AG10803 (cell line): ENCODE measurements at regions not wholly inside any gene's neighbourhood (a gene's known extent, or its start where the extent isn't known, plus 50 kb on each side); places are given as distances from the start of the nearest gene placed in this dataset.

Experiments used
- DNase-seq: peaks from one replicate; pipeline ENCODE4 v3.0.0; 2010; ENCODE audit warnings: low read depth
- H3K4me3 ChIP-seq: 2 replicates; pipeline ENCODE4 v1.5.1; 2011; ENCODE audit warnings: mild to moderate bottlenecking, low read length, control low read depth
- TF ChIP-seq, protein P1 (sequence below): conservative IDR thresholded peaks from 2 replicates; pipeline ENCODE4 v1.5.1; 2011; ENCODE audit warnings: mild to moderate bottlenecking, low read length, control low read depth, inconsistent platforms

DNA sequence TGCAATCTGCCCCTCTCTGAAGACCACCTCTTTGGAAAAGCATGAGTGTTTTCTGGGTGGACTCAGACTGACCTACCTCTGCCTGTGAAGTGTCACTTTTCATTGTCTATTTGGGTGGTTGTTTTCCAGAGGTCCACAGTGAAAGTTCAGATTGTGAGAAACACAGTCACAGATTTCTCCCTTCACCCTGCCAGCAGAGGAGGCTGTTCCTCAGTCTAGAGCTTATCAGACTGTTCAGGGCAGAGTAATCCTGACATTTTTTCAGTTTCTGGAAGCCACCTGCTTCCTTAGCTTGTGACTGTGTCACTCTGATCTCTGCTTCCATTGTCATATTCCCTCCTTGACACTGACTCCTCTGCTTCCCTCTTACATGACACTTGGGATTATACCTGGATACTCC, 55.4 kb upstream of the RMP24 start:
- DNase-seq = no peak
- no peak overlapping the region for H3K4me3 ChIP-seq
- TF ChIP-seq, protein P1, sequence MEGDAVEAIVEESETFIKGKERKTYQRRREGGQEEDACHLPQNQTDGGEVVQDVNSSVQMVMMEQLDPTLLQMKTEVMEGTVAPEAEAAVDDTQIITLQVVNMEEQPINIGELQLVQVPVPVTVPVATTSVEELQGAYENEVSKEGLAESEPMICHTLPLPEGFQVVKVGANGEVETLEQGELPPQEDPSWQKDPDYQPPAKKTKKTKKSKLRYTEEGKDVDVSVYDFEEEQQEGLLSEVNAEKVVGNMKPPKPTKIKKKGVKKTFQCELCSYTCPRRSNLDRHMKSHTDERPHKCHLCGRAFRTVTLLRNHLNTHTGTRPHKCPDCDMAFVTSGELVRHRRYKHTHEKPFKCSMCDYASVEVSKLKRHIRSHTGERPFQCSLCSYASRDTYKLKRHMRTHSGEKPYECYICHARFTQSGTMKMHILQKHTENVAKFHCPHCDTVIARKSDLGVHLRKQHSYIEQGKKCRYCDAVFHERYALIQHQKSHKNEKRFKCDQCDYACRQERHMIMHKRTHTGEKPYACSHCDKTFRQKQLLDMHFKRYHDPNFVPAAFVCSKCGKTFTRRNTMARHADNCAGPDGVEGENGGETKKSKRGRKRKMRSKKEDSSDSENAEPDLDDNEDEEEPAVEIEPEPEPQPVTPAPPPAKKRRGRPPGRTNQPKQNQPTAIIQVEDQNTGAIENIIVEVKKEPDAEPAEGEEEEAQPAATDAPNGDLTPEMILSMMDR = no peak

DNA sequence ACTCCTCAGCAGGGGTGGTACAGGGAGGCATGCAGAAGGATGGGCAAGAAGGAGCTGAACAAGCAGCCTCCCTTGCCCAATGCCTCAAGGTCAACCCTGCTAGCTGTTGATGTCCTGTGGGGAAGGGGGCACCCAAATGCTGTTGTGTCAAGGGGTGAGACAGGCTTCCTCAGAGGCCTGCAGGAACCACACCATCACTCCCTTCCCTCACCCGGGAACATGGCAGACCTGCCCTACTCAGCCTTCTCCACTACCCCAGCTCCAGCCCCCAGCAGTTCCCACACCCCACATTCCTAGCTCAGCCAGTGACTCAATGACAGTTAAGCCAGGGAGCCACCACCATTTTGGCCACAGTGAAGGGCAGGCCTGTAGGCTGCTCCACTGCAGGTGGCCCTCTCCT, 53.9 kb upstream of the RMP24 start:
- TF ChIP-seq, protein P1 = no peak
- no peak for DNase-seq
- no peak overlapping the region for H3K4me3 ChIP-seq

DNA sequence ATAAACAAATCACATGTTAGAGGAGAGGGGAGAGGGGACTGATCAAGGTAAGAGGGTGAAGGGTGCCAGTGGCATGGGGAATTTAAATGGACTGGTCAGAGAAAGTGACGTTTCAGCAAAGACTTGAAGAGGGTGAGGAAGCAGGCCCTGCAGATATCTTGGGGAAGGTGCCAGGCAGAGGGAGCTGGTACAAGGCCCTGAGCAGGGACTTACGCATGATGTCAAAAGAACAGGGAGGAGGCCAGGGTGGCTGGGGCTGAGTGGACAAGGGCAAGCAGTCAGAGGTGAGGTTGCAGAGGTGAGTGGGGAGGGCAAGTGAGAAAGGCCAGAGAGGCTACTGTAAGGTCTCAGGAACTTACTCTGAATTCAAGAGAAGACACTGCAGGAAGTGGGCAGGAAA, 53.3 kb upstream of the RMP24 start:
- no peak for DNase-seq
- TF ChIP-seq, protein P1 = no peak
- H3K4me3 ChIP-seq = no peak overlapping the region

DNA sequence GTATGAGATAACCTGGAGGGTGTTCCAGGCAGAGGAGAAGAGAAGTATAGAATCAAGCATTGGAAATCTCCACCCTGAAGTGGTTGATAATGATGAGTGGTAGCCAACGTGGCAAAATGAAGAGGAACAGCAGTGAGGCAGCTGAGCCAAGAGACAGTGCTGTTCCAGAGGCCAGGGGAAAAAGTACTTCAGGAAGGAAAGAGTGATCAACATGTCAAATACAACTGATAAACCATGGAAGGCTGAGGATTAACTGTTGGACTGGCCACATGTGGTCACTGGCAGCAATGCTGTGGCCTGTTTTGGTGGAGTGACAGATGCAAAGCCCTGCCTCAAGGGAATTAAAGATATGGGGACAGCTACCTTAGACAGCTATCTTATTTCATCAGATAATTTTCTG, 51.9 kb upstream of the RMP24 start:
- no peak for DNase-seq
- H3K4me3 ChIP-seq = no peak overlapping the region
- TF ChIP-seq, protein P1 = no peak
